ENCODE measurements at regions not wholly inside any gene's neighbourhood (a gene's known extent, or its start where the extent isn't known, plus 50 kb on each side); places are given as distances from the start of the nearest gene placed in this dataset.
"Not testable (repeated sequence)": the region's sequence is repeated elsewhere in the genome, so short reads cannot be mapped to it uniquely, and the experiment has no call there.

DNA sequence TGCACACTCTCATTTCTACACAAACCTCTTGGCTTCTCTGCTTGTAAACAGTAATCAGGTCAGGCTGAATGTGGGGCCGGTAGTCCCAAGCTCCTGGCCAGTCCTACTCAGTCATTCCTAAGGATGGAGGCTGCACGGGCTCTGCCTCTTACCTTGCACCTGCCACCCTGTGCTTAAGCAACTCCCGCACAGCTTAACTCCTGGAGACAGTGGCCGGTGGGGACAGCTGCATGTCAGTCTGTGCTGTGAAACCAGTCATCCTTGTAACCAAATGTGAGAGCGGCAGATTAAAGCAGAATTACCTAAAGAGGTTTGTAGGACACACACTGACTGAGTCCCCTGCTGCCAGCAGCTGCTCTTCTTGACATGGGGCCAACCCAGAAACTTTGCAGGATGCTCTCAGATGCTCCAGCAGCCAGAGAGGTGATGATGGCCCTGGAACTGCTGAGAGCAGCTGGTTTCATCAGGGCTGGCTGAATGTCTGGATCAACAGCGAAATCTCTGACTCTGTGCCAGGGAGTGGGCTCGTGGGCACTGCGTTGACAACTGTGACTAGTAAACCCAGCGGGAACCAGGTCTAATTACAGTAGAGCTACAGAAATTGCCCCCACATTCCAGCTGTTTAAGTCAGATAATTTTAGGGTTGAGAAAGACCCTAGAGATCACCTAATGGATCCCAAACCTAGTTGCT, 123.7 kb downstream of the ANAPC4 start:
- 80 to 84% methylated on average over 9 of the region's 9 CpGs for WGBS, 2 experiments
- Histone ChIP-seq H3K27ac (ENCODE audit: insufficient read depth, low read depth, low read length, poor library complexity, severe bottlenecking) (no peak overlapping the region), H3K9me3 (ENCODE audit: control insufficient read depth, low read length) (no peaks in the 10 kb centered on the region), H3K36me3 (ENCODE audit: control insufficient read depth, insufficient read depth, low read length) (no peaks in the 10 kb centered on the region), H3K4me3 (ENCODE audit: insufficient read depth, low read depth, low read length) (no peak overlapping the region), H3K27me3 (ENCODE audit: control insufficient read depth, insufficient read depth, low read length, poor library complexity, severe bottlenecking) (no peaks in the 10 kb centered on the region), H3K4me1 (ENCODE audit: control insufficient read depth, insufficient read depth, low read length) (no peaks in the 10 kb centered on the region)

GRCh38 chr4:25502115-25502514, 125.1 kb downstream of the ANAPC4 start:
- WGBS, 2 experiments = 96% methylated on average over 4 of the region's 4 CpGs
- no peaks in the 10 kb centered on the region for H3K9me3 ChIP-seq (ENCODE audit: control insufficient read depth, low read length)
- no peaks in the 10 kb centered on the region for H3K27me3 ChIP-seq (ENCODE audit: control insufficient read depth, insufficient read depth, low read length, poor library complexity, severe bottlenecking)
- H3K4me3 ChIP-seq (ENCODE audit: insufficient read depth, low read depth, low read length) = no peak overlapping the region
- no peaks in the 10 kb centered on the region for H3K4me1 ChIP-seq (ENCODE audit: control insufficient read depth, insufficient read depth, low read length)
- H3K36me3 ChIP-seq (ENCODE audit: control insufficient read depth, insufficient read depth, low read length) = no peaks in the 10 kb centered on the region
- no peak overlapping the region for H3K27ac ChIP-seq (ENCODE audit: insufficient read depth, low read depth, low read length, poor library complexity, severe bottlenecking)

DNA sequence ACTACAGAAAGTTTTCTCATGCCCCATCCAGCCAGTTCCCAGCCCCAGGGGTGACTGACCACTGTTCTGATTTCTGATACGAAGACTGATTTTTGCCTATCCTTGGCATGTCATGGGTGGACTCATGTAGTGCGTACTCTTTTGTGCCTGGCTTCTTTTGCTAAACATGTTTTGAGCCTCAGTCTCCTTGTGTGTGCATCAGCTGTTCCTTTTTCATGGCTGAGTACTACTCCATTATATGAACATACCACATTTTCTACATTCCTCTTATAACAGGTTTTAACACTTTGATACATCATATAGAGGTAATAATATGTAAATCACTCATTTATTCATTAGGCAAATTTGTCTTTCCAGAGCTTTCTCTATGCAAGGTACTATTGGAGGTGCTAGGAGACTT, 126.7 kb downstream of the ANAPC4 start:
- 91 to 99% methylated on average over 2 of the region's 2 CpGs for WGBS, 2 experiments
- H3K27me3 ChIP-seq (ENCODE audit: control insufficient read depth, insufficient read depth, low read length, poor library complexity, severe bottlenecking) = no peaks in the 10 kb centered on the region
- no peaks in the 10 kb centered on the region for H3K36me3 ChIP-seq (ENCODE audit: control insufficient read depth, insufficient read depth, low read length)
- no peak overlapping the region for H3K27ac ChIP-seq (ENCODE audit: insufficient read depth, low read depth, low read length, poor library complexity, severe bottlenecking)
- no peaks in the 10 kb centered on the region for H3K4me1 ChIP-seq (ENCODE audit: control insufficient read depth, insufficient read depth, low read length)
- no peak overlapping the region for H3K4me3 ChIP-seq (ENCODE audit: insufficient read depth, low read depth, low read length)
- H3K9me3 ChIP-seq (ENCODE audit: control insufficient read depth, low read length) = no peaks in the 10 kb centered on the region

DNA sequence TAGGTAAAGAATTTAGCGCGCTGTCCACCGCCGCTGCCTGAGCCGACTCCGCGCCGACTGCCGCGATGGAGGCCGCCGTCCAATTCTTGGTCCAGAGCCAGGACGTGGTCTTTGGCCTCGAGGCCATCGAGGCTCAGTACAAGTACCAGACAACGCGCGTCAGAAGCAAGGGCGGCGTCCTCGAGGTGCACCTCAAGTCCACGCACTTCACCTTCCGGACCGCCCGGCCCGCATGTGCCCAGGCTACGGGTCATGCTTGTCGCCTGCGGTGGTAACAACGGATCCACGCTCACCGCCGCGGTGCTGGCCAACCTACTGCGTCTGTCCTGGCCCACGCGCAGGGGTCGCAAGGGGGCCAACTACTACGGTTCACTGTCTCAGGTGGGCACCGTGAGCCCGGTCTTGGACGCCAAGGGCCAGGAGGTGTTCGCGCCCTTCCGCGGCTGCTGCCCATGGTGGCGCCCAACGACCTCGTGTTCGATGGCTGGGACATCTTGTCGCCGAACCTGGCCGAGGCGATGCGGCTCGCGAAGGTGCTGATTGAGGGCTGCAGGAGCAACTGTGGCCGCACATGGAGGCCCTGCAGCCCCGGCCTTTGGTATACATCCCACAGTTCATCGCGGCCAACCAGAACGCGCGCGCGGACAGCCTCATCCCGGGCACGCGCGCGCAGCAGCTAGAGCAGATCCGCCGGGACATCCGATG, 128.0 kb downstream of the ANAPC4 start:
- no peaks in the 10 kb centered on the region for H3K27me3 ChIP-seq (ENCODE audit: control insufficient read depth, insufficient read depth, low read length, poor library complexity, severe bottlenecking)
- H3K4me1 ChIP-seq (ENCODE audit: control insufficient read depth, insufficient read depth, low read length) = no peaks in the 10 kb centered on the region
- no peaks in the 10 kb centered on the region for H3K9me3 ChIP-seq (ENCODE audit: control insufficient read depth, low read length)
- H3K27ac ChIP-seq (ENCODE audit: insufficient read depth, low read depth, low read length, poor library complexity, severe bottlenecking) = no peak overlapping the region
- no peak overlapping the region for H3K4me3 ChIP-seq (ENCODE audit: insufficient read depth, low read depth, low read length)
- H3K36me3 ChIP-seq (ENCODE audit: control insufficient read depth, insufficient read depth, low read length) = no peaks in the 10 kb centered on the region
- WGBS, 2 experiments = 96% methylated on average over 74 of the region's 74 CpGs

GRCh38 chr4:25505637-25505991, 128.6 kb downstream of the ANAPC4 start:
- H3K4me1 ChIP-seq (ENCODE audit: control insufficient read depth, insufficient read depth, low read length) = no peaks in the 10 kb centered on the region
- no peak overlapping the region for H3K27ac ChIP-seq (ENCODE audit: insufficient read depth, low read depth, low read length, poor library complexity, severe bottlenecking)
- no peaks in the 10 kb centered on the region for H3K27me3 ChIP-seq (ENCODE audit: control insufficient read depth, insufficient read depth, low read length, poor library complexity, severe bottlenecking)
- H3K4me3 ChIP-seq (ENCODE audit: insufficient read depth, low read depth, low read length) = no peak overlapping the region
- 96 to 97% methylated on average over 23 of the region's 23 CpGs for WGBS, 2 experiments
- no peaks in the 10 kb centered on the region for H3K36me3 ChIP-seq (ENCODE audit: control insufficient read depth, insufficient read depth, low read length)
- no peaks in the 10 kb centered on the region for H3K9me3 ChIP-seq (ENCODE audit: control insufficient read depth, low read length)

- no peaks in the 10 kb centered on the region for H3K36me3 ChIP-seq (ENCODE audit: control insufficient read depth, insufficient read depth, low read length)
Observed at GRCh38 chr4:25506032-25506571, 129.0 kb downstream of the ANAPC4 start.

GRCh38 chr4:25509646-25510045, 132.6 kb downstream of the ANAPC4 start:
- 94% methylated on average over 2 to 4 of the region's 4 CpGs for WGBS, 2 experiments
- Histone ChIP-seq H3K4me3 (ENCODE audit: insufficient read depth, low read depth, low read length) (no peak overlapping the region), H3K36me3 (ENCODE audit: control insufficient read depth, insufficient read depth, low read length) (no peaks in the 10 kb centered on the region), H3K27me3 (ENCODE audit: control insufficient read depth, insufficient read depth, low read length, poor library complexity, severe bottlenecking) (no peaks in the 10 kb centered on the region), H3K27ac (ENCODE audit: insufficient read depth, low read depth, low read length, poor library complexity, severe bottlenecking) (no peak overlapping the region), H3K4me1 (ENCODE audit: control insufficient read depth, insufficient read depth, low read length) (no peaks in the 10 kb centered on the region), H3K9me3 (ENCODE audit: control insufficient read depth, low read length) (no peaks in the 10 kb centered on the region)

More at GRCh38 chr4:25506032-25506571, 129.0 kb downstream of the ANAPC4 start:
- Histone ChIP-seq H3K27ac (ENCODE audit: insufficient read depth, low read depth, low read length, poor library complexity, severe bottlenecking) (no peak overlapping the region), H3K4me1 (ENCODE audit: control insufficient read depth, insufficient read depth, low read length) (no peaks in the 10 kb centered on the region), H3K4me3 (ENCODE audit: insufficient read depth, low read depth, low read length) (no peak overlapping the region), H3K9me3 (ENCODE audit: control insufficient read depth, low read length) (no peaks in the 10 kb centered on the region), H3K27me3 (ENCODE audit: control insufficient read depth, insufficient read depth, low read length, poor library complexity, severe bottlenecking) (no peaks in the 10 kb centered on the region)
- WGBS, 2 experiments = 96 to 97% methylated on average over 39 of the region's 39 CpGs

DNA sequence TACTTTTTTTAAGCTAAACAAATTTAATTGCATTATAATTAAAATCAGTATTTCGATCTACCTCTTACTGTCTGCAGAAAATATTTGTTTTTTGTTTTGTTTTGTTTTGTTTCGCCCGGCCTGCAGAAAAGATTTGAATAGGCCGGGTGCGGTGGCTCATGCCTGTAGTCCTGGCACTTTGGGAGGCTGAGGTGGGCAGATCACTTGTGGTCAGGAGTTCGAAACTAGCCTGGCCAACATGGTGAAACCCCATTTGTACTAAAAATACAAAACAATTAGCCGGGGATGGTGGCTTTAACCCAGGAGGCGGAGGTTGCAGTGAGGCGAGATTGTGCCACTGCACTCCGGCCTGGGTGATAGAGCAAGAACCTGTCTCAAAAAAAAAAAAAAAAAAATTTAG, 134.8 kb downstream of the ANAPC4 start:
- not testable (repeated sequence) for H3K9me3 ChIP-seq (ENCODE audit: control insufficient read depth, low read length); H3K27me3 ChIP-seq (ENCODE audit: control insufficient read depth, insufficient read depth, low read length, poor library complexity, severe bottlenecking); H3K36me3 ChIP-seq (ENCODE audit: control insufficient read depth, insufficient read depth, low read length); H3K4me1 ChIP-seq (ENCODE audit: control insufficient read depth, insufficient read depth, low read length); H3K4me3 ChIP-seq (ENCODE audit: insufficient read depth, low read depth, low read length); H3K27ac ChIP-seq (ENCODE audit: insufficient read depth, low read depth, low read length, poor library complexity, severe bottlenecking)
- WGBS, 2 experiments = 85 to 91% methylated on average over 9 to 10 of the region's 10 CpGs

DNA sequence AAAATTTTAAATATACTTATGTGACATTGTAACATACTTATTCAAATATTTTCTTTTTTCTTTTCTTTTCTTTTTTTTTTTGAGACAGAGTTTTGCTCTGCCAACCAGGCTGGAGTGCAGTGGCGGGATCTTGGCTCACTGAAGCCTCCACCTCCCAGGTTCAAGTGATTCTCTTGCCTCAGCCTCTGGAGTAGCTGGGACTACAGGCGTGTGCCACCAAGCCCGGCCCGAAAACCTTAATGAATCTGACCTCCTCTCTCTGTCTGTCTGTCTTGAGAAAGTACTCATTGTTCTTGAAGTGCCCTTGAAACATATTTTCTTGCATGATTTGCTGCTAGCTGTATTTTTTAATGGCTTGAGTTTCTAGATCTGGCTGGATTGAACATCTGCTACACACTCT, 136.8 kb downstream of the ANAPC4 start:
- WGBS, 2 experiments = 92 to 94% methylated on average over 4 of the region's 4 CpGs
- no peak overlapping the region for H3K27ac ChIP-seq (ENCODE audit: insufficient read depth, low read depth, low read length, poor library complexity, severe bottlenecking)
- H3K36me3 ChIP-seq (ENCODE audit: control insufficient read depth, insufficient read depth, low read length) = no peaks in the 10 kb centered on the region
- H3K9me3 ChIP-seq (ENCODE audit: control insufficient read depth, low read length) = no peaks in the 10 kb centered on the region
- no peaks in the 10 kb centered on the region for H3K4me1 ChIP-seq (ENCODE audit: control insufficient read depth, insufficient read depth, low read length)
- H3K27me3 ChIP-seq (ENCODE audit: control insufficient read depth, insufficient read depth, low read length, poor library complexity, severe bottlenecking) = no peaks in the 10 kb centered on the region
- H3K4me3 ChIP-seq (ENCODE audit: insufficient read depth, low read depth, low read length) = no peak overlapping the region

DNA sequence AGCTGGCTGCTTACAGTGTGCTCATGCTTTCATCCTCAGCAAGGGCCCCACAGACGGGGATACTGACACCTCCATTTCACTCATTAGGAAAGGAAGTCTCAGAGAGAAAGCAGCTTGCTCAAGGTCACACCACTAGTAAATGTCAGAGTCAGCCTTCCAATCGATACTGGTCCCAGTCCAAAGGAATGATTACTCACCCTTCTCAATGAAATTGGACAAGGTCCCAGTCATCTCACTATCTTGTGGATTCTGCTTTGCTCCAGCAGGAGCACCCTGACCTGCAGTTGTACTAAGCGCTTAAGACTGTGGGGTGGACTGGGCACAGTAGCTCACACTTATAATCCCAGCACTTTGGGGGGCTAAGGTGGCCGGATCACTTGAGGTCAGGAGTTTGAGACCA, 132.2 kb upstream of the SLC34A2 start:
- Histone ChIP-seq H3K27me3 (ENCODE audit: control insufficient read depth, insufficient read depth, low read length, poor library complexity, severe bottlenecking) (no peaks in the 10 kb centered on the region), H3K9me3 (ENCODE audit: control insufficient read depth, low read length) (no peaks in the 10 kb centered on the region), H3K4me1 (ENCODE audit: control insufficient read depth, insufficient read depth, low read length) (no peaks in the 10 kb centered on the region), H3K27ac (ENCODE audit: insufficient read depth, low read depth, low read length, poor library complexity, severe bottlenecking) (no peak overlapping the region), H3K36me3 (ENCODE audit: control insufficient read depth, insufficient read depth, low read length) (no peaks in the 10 kb centered on the region), H3K4me3 (ENCODE audit: insufficient read depth, low read depth, low read length) (no peak overlapping the region)
- 79 to 87% methylated on average over 4 of the region's 4 CpGs for WGBS, 2 experiments
